HepG2 (cell line): ENCODE measurements at regions not wholly inside any gene's neighbourhood (a gene's known extent, or its start where the extent isn't known, plus 50 kb on each side); places are given as distances from the start of the nearest gene placed in this dataset.

Experiments
- ARHGAP35 ChIP-seq: sonication (generic); formaldehyde crosslinking; IDR thresholded peaks from 2 replicates; pipeline ENCODE4 v1.9.0; 2022; ENCODE audit warnings: mild to moderate bottlenecking, inconsistent platforms, moderate library complexity, missing genetic modification reagents, borderline replicate concordance
- CBX5 ChIP-seq: sonication (generic); formaldehyde crosslinking; IDR thresholded peaks from 2 replicates; pipeline ENCODE4 v1.4.0; 2020; ENCODE audit warnings: missing genetic modification reagents, borderline replicate concordance
- CCAR2 ChIP-seq: fragments of 200-400 bp; formaldehyde crosslinking; optimal IDR thresholded peaks from 2 replicates; pipeline ENCODE3; 2018; ENCODE audit warnings: low read depth, mild to moderate bottlenecking, low read length, moderate library complexity
- CSRNP1 ChIP-seq: sonication (generic); formaldehyde crosslinking; IDR thresholded peaks from 2 replicates; pipeline ENCODE4 v1.8.1; 2023; ENCODE audit warnings: mild to moderate bottlenecking, missing genetic modification reagents
- DMTF1 ChIP-seq: sonication (generic); formaldehyde crosslinking; IDR thresholded peaks from 2 replicates; pipeline ENCODE4 v1.4.0; 2020; ENCODE audit warnings: mild to moderate bottlenecking, missing genetic modification reagents
- DNMT1 ChIP-seq: sonication (generic); formaldehyde crosslinking; IDR thresholded peaks from 2 replicates; pipeline ENCODE4 v1.5.1; 2020; ENCODE audit warnings: mild to moderate bottlenecking, missing genetic modification reagents
- EZH2 ChIP-seq: conservative IDR thresholded peaks from 2 replicates; pipeline ENCODE4 v1.6.1; 2012; ENCODE audit warnings: mild to moderate bottlenecking, low read depth, low read length, moderate library complexity
- FOXK1 ChIP-seq: sonication (generic); formaldehyde crosslinking; IDR thresholded peaks from 2 replicates; pipeline ENCODE4 v1.4.0; 2020; ENCODE audit warnings: low read depth, missing genetic modification reagents, borderline replicate concordance
- KLF6 ChIP-seq: IDR thresholded peaks from 2 replicates; pipeline ENCODE4 v1.8.0; 2016; ENCODE audit warnings: missing biosample characterization, missing genetic modification reagents
- NR2F1 ChIP-seq, 2 experiments: fragments of 450-650 bp in 1 of 2; formaldehyde crosslinking in 1 of 2; IDR thresholded peaks; 2 replicates each; pipeline versions ENCODE4 v1.5.0 to v1.6.1; 2016 to 2020; ENCODE audit warnings: mild to moderate bottlenecking in 1 of 2, missing compliant biosample characterization in 1 of 2, missing genetic modification reagents in 1 of 2, moderate library complexity in 1 of 2
- ONECUT2 ChIP-seq: sonication (generic); formaldehyde crosslinking; IDR thresholded peaks from 2 replicates; pipeline ENCODE4 v1.4.0; 2020; ENCODE audit warnings: missing genetic modification reagents
- RFX3 ChIP-seq: IDR thresholded peaks from 2 replicates; pipeline ENCODE4 v1.6.1; 2016; ENCODE audit warnings: missing biosample characterization, missing genetic modification reagents
- SMAD1 ChIP-seq: sonication (generic); formaldehyde crosslinking; IDR thresholded peaks from 2 replicates; pipeline ENCODE4 v1.4.0; 2020; ENCODE audit warnings: missing genetic modification reagents, low read depth, mild to moderate bottlenecking, borderline replicate concordance
- TAF15 ChIP-seq: fragments of 200-400 bp; formaldehyde crosslinking; IDR thresholded peaks from one replicate; pipeline ENCODE4 v1.6.1; 2018; ENCODE audit warnings: mild to moderate bottlenecking, low read depth, low read length; ENCODE audit not compliant: poor library complexity, severe bottlenecking
- THYN1 ChIP-seq: sonication (generic); formaldehyde crosslinking; IDR thresholded peaks from 2 replicates; pipeline ENCODE4 v1.8.1; 2023; ENCODE audit warnings: low read depth, mild to moderate bottlenecking, moderate library complexity, missing genetic modification reagents, borderline replicate concordance
- ZBTB38 ChIP-seq: sonication (generic); formaldehyde crosslinking; IDR thresholded peaks from 2 replicates; pipeline ENCODE4 v1.5.1; 2020; ENCODE audit warnings: mild to moderate bottlenecking, missing genetic modification reagents
- ZMYM4 ChIP-seq: sonication (generic); formaldehyde crosslinking; IDR thresholded peaks from 2 replicates; pipeline ENCODE4 v1.8.1; 2023; ENCODE audit warnings: mild to moderate bottlenecking, missing genetic modification reagents
- ZNF292 ChIP-seq: sonication (generic); formaldehyde crosslinking; IDR thresholded peaks from 2 replicates; pipeline ENCODE4 v1.8.1; 2022; ENCODE audit warnings: mild to moderate bottlenecking, low read depth, missing genetic modification reagents, borderline replicate concordance
- ZNF484 ChIP-seq: sonication (generic); formaldehyde crosslinking; IDR thresholded peaks from 2 replicates; pipeline ENCODE4 v1.5.1; 2020; ENCODE audit warnings: mild to moderate bottlenecking, low read depth, missing genetic modification reagents, borderline replicate concordance
- ZNF496 ChIP-seq: sonication (generic); formaldehyde crosslinking; IDR thresholded peaks from 2 replicates; pipeline ENCODE4 v1.8.1; 2023; ENCODE audit warnings: mild to moderate bottlenecking, moderate library complexity, missing genetic modification reagents; ENCODE audit not compliant: insufficient replicate concordance
- ZNF510 ChIP-seq: sonication (generic); formaldehyde crosslinking; IDR thresholded peaks from 2 replicates; pipeline ENCODE4 v1.4.0; 2020; ENCODE audit warnings: low read depth, mild to moderate bottlenecking, missing genetic modification reagents
- ZNF570 ChIP-seq: sonication (generic); formaldehyde crosslinking; IDR thresholded peaks from 2 replicates; pipeline ENCODE4 v1.4.0; 2020; ENCODE audit warnings: mild to moderate bottlenecking, missing genetic modification reagents, borderline replicate concordance
- ZNF704 ChIP-seq: sonication (generic); formaldehyde crosslinking; IDR thresholded peaks from 2 replicates; pipeline ENCODE4 v1.8.1; 2023; ENCODE audit warnings: mild to moderate bottlenecking, inconsistent platforms, moderate library complexity, missing genetic modification reagents, borderline replicate concordance
- ZNF790 ChIP-seq: sonication (generic); formaldehyde crosslinking; IDR thresholded peaks from 2 replicates; pipeline ENCODE4 v1.8.0; 2022; ENCODE audit warnings: missing genetic modification reagents, mild to moderate bottlenecking, borderline replicate concordance
- ZNF883 ChIP-seq: sonication (generic); formaldehyde crosslinking; IDR thresholded peaks from 2 replicates; pipeline ENCODE4 v1.5.1; 2020; ENCODE audit warnings: mild to moderate bottlenecking, missing genetic modification reagents; ENCODE audit errors: not compliant biosample characterization

GRCh38 chr5:61790678-61791077, 458.6 kb downstream of the ZSWIM6 start (continued):
- TF ChIP-seq DMTF1 (CRISPR knock-in tag) (no peak), ZNF496 (CRISPR knock-in tag) (no peak), THYN1 (CRISPR knock-in tag) (no peak), EZH2 (no peak), ZNF790 (no peak), ZNF704 (CRISPR knock-in tag) (no peak), ZNF883 (CRISPR knock-in tag) (no peak), SMAD1 (CRISPR knock-in tag) (no peak), CSRNP1 (CRISPR knock-in tag) (no peak), TAF15 (no peak), RFX3 (CRISPR knock-in tag) (no peak), KLF6 (CRISPR knock-in tag) (no peak), ZBTB38 (no peak), CCAR2 (no peak), ONECUT2 (CRISPR knock-in tag) (peak; percentile 95), ZNF510 (CRISPR knock-in tag) (no peak), FOXK1 (CRISPR knock-in tag) (peak; percentile 37; the same call in 1 of the 2 replicates), ZMYM4 (CRISPR knock-in tag) (0 out of 2 replicates have a peak, but pooled peaks have one; percentile 29), DNMT1 (CRISPR knock-in tag) (no peak), ZNF292 (CRISPR knock-in tag) (peak; percentile 53; the same call in 1 of the 2 replicates), NR2F1 (CRISPR knock-in tag; IDR thresholded peaks at IDR 0.05) (0 out of 4 replicates have a peak, but pooled peaks of 1 of the 2 experiments have one; percentile 15), ZNF484 (CRISPR knock-in tag) (no peak), CBX5 (peak; percentile 57; the same call in 1 of the 2 replicates), ZNF570 (CRISPR knock-in tag) (no peak), ARHGAP35 (CRISPR knock-in tag) (no peak)
